ENCODE measurements at regions not wholly inside any gene's neighbourhood (a gene's known extent, or its start where the extent isn't known, plus 50 kb on each side); places are given as distances from the start of the nearest gene placed in this dataset.

- Histone ChIP-seq H3K9me3 (ENCODE audit: control insufficient read depth, insufficient read depth, low read length) (no peaks in the 10 kb centered on the region), H3K4me3 (ENCODE audit: low read depth, low read length) (no peak overlapping the region), H3K27me3 (ENCODE audit: control insufficient read depth, insufficient read depth, low read length) (peaks cover 2% of the 10 kb centered on the region), H3K36me3 (ENCODE audit: control insufficient read depth, insufficient read depth, low read length) (no peaks in the 10 kb centered on the region), H3K27ac (ENCODE audit: low read depth, low read length) (no peak overlapping the region), H3K4me1 (ENCODE audit: control insufficient read depth, insufficient read depth, low read length) (peaks cover 6% of the 10 kb centered on the region)
- 75% methylated on average over 2 of the region's 4 CpGs for WGBS (ENCODE audit: insufficient coverage)
- no peak for DNase-seq (ENCODE audit: low read depth in 4 of 6, low spot score in 6 of 6)
These were observed 416.5 kb downstream of the VRK1 start for GRCh38 chr14:97213720-97214119.

GRCh38 chr14:97215263-97215969, 418.2 kb downstream of the VRK1 start:
- H3K4me1 ChIP-seq (ENCODE audit: control insufficient read depth, insufficient read depth, low read length), result peaks cover 17% of the 10 kb centered on the region
- no CpG with 5 or more reads among the region's 4 CpGs for WGBS (ENCODE audit: insufficient coverage)
- no peak for DNase-seq (ENCODE audit: low read depth in 4 of 6, low spot score in 6 of 6)
- H3K27me3 ChIP-seq (ENCODE audit: control insufficient read depth, insufficient read depth, low read length), result peaks cover 18% of the 10 kb centered on the region
- no peak overlapping the region for H3K27ac ChIP-seq (ENCODE audit: low read depth, low read length)
- no peak overlapping the region for H3K4me3 ChIP-seq (ENCODE audit: low read depth, low read length)
- H3K9me3 ChIP-seq (ENCODE audit: control insufficient read depth, insufficient read depth, low read length), result no peaks in the 10 kb centered on the region
- no peaks in the 10 kb centered on the region for H3K36me3 ChIP-seq (ENCODE audit: control insufficient read depth, insufficient read depth, low read length)

- H3K36me3 ChIP-seq (ENCODE audit: control insufficient read depth, insufficient read depth, low read length), result no peaks in the 10 kb centered on the region
- WGBS (ENCODE audit: insufficient coverage), result 76% methylated on average over 6 of the region's 12 CpGs
- no peak for DNase-seq (ENCODE audit: low read depth in 4 of 6, low spot score in 6 of 6)
- no peak overlapping the region for H3K27ac ChIP-seq (ENCODE audit: low read depth, low read length)
- peaks cover 18% of the 10 kb centered on the region for H3K27me3 ChIP-seq (ENCODE audit: control insufficient read depth, insufficient read depth, low read length)
- no peak overlapping the region for H3K4me3 ChIP-seq (ENCODE audit: low read depth, low read length)
- H3K4me1 ChIP-seq (ENCODE audit: control insufficient read depth, insufficient read depth, low read length), result peaks cover 17% of the 10 kb centered on the region
- no peaks in the 10 kb centered on the region for H3K9me3 ChIP-seq (ENCODE audit: control insufficient read depth, insufficient read depth, low read length)
These were observed 420.1 kb downstream of the VRK1 start for GRCh38 chr14:97217111-97217885.

- Histone ChIP-seq H3K36me3 (ENCODE audit: control insufficient read depth, insufficient read depth, low read length) (no peaks in the 10 kb centered on the region), H3K27ac (ENCODE audit: low read depth, low read length) (no peak overlapping the region), H3K9me3 (ENCODE audit: control insufficient read depth, insufficient read depth, low read length) (no peaks in the 10 kb centered on the region), H3K27me3 (ENCODE audit: control insufficient read depth, insufficient read depth, low read length) (peaks cover 18% of the 10 kb centered on the region), H3K4me1 (ENCODE audit: control insufficient read depth, insufficient read depth, low read length) (peaks cover 17% of the 10 kb centered on the region), H3K4me3 (ENCODE audit: low read depth, low read length) (peak overlapping the region; percentile 31)
- WGBS (ENCODE audit: insufficient coverage), result no CpG with 5 or more reads among the region's 15 CpGs
- no peak for DNase-seq (ENCODE audit: low read depth in 4 of 6, low spot score in 6 of 6)
These were observed 421.1 kb downstream of the VRK1 start for GRCh38 chr14:97218274-97218673.

GRCh38 chr14:97218691-97219430, 421.7 kb downstream of the VRK1 start:
- H3K27me3 ChIP-seq (ENCODE audit: control insufficient read depth, insufficient read depth, low read length), result peaks cover 18% of the 10 kb centered on the region
- peak in 4 of 6 donors; percentile 9 to 63 (median 34) for DNase-seq (ENCODE audit: low read depth in 4 of 6, low spot score in 6 of 6)
- WGBS (ENCODE audit: insufficient coverage), result under 1% methylated on average over 45 of the region's 52 CpGs

GRCh38 chr14:97219431-97220017, 422.3 kb downstream of the VRK1 start:
- peak in 1 of 6 donors; percentile 14 for DNase-seq (ENCODE audit: low read depth in 4 of 6, low spot score in 6 of 6)
- Histone ChIP-seq H3K9me3 (ENCODE audit: control insufficient read depth, insufficient read depth, low read length) (no peaks in the 10 kb centered on the region), H3K4me1 (ENCODE audit: control insufficient read depth, insufficient read depth, low read length) (peaks cover 17% of the 10 kb centered on the region), H3K36me3 (ENCODE audit: control insufficient read depth, insufficient read depth, low read length) (no peaks in the 10 kb centered on the region), H3K4me3 (ENCODE audit: low read depth, low read length) (peak overlapping the region; percentile 31), H3K27me3 (ENCODE audit: control insufficient read depth, insufficient read depth, low read length) (peaks cover 18% of the 10 kb centered on the region), H3K27ac (ENCODE audit: low read depth, low read length) (no peak overlapping the region)
- under 1% methylated on average over 21 of the region's 32 CpGs for whole genome bisulfite sequencing (ENCODE audit: insufficient coverage)

More at GRCh38 chr14:97218691-97219430, 421.7 kb downstream of the VRK1 start:
- no peak overlapping the region for H3K27ac ChIP-seq (ENCODE audit: low read depth, low read length)
- H3K4me1 ChIP-seq (ENCODE audit: control insufficient read depth, insufficient read depth, low read length), result peaks cover 17% of the 10 kb centered on the region
- peak overlapping the region; percentile 31 for H3K4me3 ChIP-seq (ENCODE audit: low read depth, low read length)
- H3K36me3 ChIP-seq (ENCODE audit: control insufficient read depth, insufficient read depth, low read length), result no peaks in the 10 kb centered on the region
- H3K9me3 ChIP-seq (ENCODE audit: control insufficient read depth, insufficient read depth, low read length), result no peaks in the 10 kb centered on the region

- no peaks in the 10 kb centered on the region for H3K36me3 ChIP-seq (ENCODE audit: control insufficient read depth, insufficient read depth, low read length)
- no peak for DNase-seq (ENCODE audit: low read depth in 4 of 6, low spot score in 6 of 6)
- H3K27me3 ChIP-seq (ENCODE audit: control insufficient read depth, insufficient read depth, low read length), result peaks cover 18% of the 10 kb centered on the region
- no peak overlapping the region for H3K4me3 ChIP-seq (ENCODE audit: low read depth, low read length)
- H3K27ac ChIP-seq (ENCODE audit: low read depth, low read length), result no peak overlapping the region
- no peaks in the 10 kb centered on the region for H3K9me3 ChIP-seq (ENCODE audit: control insufficient read depth, insufficient read depth, low read length)
- peaks cover 17% of the 10 kb centered on the region for H3K4me1 ChIP-seq (ENCODE audit: control insufficient read depth, insufficient read depth, low read length)
- WGBS (ENCODE audit: insufficient coverage), result no CpG with 5 or more reads among the region's 11 CpGs
These were observed 424.5 kb downstream of the VRK1 start for GRCh38 chr14:97221572-97222285.

- Histone ChIP-seq H3K4me3 (ENCODE audit: low read depth, low read length) (no peak overlapping the region), H3K9me3 (ENCODE audit: control insufficient read depth, insufficient read depth, low read length) (no peaks in the 10 kb centered on the region), H3K27me3 (ENCODE audit: control insufficient read depth, insufficient read depth, low read length) (peaks cover 13% of the 10 kb centered on the region), H3K36me3 (ENCODE audit: control insufficient read depth, insufficient read depth, low read length) (no peaks in the 10 kb centered on the region), H3K4me1 (ENCODE audit: control insufficient read depth, insufficient read depth, low read length) (peaks cover 8% of the 10 kb centered on the region), H3K27ac (ENCODE audit: low read depth, low read length) (no peak overlapping the region)
- 26% methylated on average over 8 of the region's 8 CpGs for WGBS (ENCODE audit: insufficient coverage)
- peak in 1 of 6 donors; percentile 20 for DNase-seq (ENCODE audit: low read depth in 4 of 6, low spot score in 6 of 6)
These were observed 426.8 kb downstream of the VRK1 start for GRCh38 chr14:97224016-97224415.

GRCh38 chr14:97230051-97230450, 432.9 kb downstream of the VRK1 start:
- Histone ChIP-seq H3K9me3 (ENCODE audit: control insufficient read depth, insufficient read depth, low read length) (no peaks in the 10 kb centered on the region), H3K36me3 (ENCODE audit: control insufficient read depth, insufficient read depth, low read length) (no peaks in the 10 kb centered on the region), H3K4me3 (ENCODE audit: low read depth, low read length) (no peak overlapping the region), H3K4me1 (ENCODE audit: control insufficient read depth, insufficient read depth, low read length) (no peaks in the 10 kb centered on the region), H3K27me3 (ENCODE audit: control insufficient read depth, insufficient read depth, low read length) (no peaks in the 10 kb centered on the region), H3K27ac (ENCODE audit: low read depth, low read length) (no peak overlapping the region)
- whole genome bisulfite sequencing (ENCODE audit: insufficient coverage), result no CpG with 5 or more reads among the region's 8 CpGs
- peak in 1 of 6 donors; percentile 55 for DNase-seq (ENCODE audit: low read depth in 4 of 6, low spot score in 6 of 6)

Data from spinal cord (tissue), 9 donors.